HG03103 (cell line): ENCODE measurements at regions not wholly inside any gene's neighbourhood (a gene's known extent, or its start where the extent isn't known, plus 50 kb on each side); places are given as distances from the start of the nearest gene placed in this dataset.

ENCODE experiments used
- ATAC-seq: cut with Tn5 transposase; IDR thresholded peaks from one replicate; pipeline ENCODE4 v1.9.1; 2021; ENCODE audit warnings: low read depth; ENCODE audit not compliant: unreplicated experiment

- ATAC-seq, result no peak
Measured at GRCh38 chr6:102582569-102582968, 1189.1 kb downstream of the GRIK2 start.

DNA sequence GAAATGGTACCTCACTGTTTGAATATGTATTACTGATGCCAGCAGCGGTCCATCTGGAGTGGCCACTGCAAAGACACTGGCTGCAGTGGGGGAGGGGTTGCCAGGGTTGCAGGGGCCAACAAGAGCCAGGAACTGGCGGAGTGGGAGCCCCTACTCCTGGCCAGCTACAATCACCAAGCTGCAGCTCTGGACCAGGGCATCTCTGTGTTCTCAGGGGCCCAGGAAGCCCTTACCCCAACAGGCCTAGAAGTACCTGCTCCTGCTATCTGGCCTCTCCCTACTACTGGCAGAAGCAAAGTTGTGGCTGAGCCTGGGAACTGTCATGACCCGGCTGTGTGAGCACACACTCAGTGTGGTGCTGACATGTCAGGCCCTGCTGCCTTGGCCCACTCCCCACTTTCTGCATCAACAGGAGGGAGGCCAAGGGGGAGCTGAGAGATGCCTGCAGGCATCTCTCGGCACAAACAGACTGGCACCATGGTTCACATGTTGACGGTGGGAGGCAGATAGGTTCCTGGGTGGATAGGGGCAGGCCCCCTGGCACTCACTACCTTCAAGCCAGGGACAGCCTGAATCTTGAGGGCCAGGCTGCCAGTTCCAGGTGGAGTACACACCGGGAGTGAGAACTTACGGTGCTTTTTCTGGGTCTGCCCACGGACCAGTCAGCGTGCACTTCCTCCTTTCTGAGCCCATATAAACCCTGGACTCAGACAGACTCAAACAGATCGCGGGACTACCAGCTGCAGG is 1188.0 kb downstream of the GRIK2 start:
- ATAC-seq, result no peak

- ATAC-seq, result no peak
Measured at GRCh38 chr6:102571236-102571908, 1177.9 kb downstream of the GRIK2 start.

- no peak for ATAC-seq
Measured at GRCh38 chr6:102562713-102563112, 1169.2 kb downstream of the GRIK2 start.

DNA sequence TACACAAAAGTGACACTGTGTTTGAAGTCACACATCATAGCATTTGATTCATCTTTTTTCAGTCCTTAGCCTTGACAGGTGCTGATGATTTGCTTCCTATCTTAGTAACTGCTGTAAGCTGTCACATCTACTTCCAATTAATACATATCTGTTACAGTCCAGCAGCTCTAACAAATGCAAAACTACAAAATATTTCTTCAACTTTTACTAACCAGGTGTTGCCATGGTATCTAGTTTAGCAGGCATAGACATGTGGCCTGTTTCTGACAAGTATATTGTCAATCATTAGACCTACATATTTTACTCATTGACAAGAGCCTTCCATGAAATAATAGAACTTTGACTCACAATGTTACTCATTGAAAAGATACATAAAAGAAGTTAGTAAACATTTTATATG is 1159.7 kb downstream of the GRIK2 start:
- no peak for ATAC-seq

- no peak for ATAC-seq
Measured at GRCh38 chr6:102549221-102549874, 1155.8 kb downstream of the GRIK2 start.

- no peak for ATAC-seq
Measured at GRCh38 chr6:102525336-102525735, 1131.8 kb downstream of the GRIK2 start.

DNA sequence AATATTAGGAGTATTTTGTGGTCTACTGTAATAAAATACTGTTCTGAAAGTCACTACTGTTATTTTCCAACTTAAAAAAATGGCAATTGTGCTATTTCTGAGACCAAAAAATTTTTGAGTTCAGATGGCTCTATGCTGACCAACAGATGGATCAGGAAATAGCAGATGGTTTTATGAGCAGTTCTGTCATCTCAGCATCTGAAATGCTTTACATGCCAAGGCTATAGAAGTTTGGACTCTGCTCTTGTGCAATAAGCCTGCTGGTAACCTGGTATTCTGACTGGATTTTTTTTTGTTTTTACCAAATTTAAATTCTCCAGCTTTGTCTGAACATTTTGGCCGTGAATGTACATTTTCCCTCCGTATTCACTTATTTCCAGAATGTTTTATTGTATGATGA is 1127.5 kb downstream of the GRIK2 start:
- no peak for ATAC-seq

- ATAC-seq, result no peak
Measured at GRCh38 chr6:102517506-102517905, 1124.0 kb downstream of the GRIK2 start.

GRCh38 chr6:102501615-102502014 is 1108.1 kb downstream of the GRIK2 start:
- ATAC-seq, result no peak

- no peak for ATAC-seq
Measured at GRCh38 chr6:102494808-102495207, 1101.3 kb downstream of the GRIK2 start.

DNA sequence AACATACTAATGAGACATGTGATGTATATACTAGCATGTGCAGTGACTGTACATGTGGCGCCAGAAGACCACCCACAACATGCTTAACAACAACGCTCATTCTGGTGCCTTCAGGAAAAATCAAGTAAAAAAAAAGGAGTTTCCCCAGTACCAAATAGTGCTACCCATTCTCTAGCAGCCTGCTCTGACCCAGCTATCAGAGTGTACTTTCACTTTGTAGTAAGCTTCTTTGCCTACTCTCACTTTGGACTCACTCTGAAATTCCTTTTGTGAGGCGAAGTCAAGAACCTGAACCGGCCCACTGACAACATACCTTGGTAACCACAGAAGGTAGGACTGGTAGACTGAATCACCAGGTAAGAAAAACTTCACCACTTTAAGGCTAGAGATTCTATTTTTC is 1100.0 kb downstream of the GRIK2 start:
- no peak for ATAC-seq

DNA sequence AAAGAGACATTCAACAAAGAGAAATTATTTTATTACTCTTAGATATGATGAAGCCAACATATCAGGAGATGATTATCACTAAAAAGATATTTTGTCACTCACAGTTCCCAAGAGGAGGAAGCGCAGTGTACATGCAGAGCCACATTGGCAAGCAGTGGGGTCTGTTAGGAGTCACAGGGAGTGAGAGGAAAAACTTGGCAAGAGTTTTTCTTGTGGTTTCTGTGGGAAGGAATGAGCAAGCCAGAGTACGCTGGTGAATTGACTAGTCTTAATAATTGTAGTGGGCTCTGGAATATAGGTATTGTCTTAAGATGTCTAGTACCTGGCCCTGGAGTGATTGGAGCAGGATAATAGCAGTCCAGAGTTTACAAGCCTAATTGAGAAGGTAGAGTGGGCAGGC is 1095.2 kb downstream of the GRIK2 start:
- ATAC-seq, result no peak

GRCh38 chr6:102485480-102485879 is 1092.0 kb downstream of the GRIK2 start:
- ATAC-seq, result no peak

GRCh38 chr6:102474041-102474807 is 1080.7 kb downstream of the GRIK2 start:
- no peak for ATAC-seq

DNA sequence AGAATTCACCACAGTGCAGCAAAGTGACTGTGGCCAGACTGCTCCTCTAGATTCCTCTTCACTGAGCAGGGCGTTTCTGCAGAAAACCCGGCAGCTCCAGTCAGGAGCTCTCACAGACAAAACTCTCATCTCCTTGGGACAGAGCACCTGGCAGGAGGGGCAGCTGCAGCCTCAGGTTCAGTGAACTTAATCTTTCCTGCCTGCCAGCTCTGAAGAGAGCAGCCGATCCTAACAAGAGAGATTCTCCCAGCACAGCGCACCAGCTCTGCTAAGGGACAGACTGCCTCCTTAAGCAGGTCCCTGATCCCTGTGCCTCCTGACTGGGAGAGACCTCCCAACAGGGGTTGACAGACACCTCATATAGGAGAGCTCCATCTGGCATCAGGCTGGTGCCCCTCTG is 1065.5 kb downstream of the GRIK2 start:
- ATAC-seq, result no peak

DNA sequence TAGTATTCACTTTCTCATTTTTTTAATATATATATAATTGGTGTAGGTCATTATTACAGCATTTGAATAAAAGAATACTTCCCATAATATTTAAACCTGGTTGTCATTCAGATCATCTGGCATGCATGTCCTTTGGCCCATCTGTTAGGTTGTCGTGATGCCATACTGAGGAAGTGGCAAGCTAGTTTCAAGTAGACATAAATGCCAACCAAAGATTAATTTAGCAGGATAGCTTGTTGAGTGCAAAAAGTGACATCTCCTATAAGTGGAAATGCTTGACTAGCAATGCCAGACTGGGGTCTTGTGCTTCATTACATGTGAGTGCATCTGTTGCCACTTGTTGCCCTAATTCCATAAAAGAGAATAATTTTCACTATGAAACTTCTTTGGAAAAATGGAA is 1044.7 kb downstream of the GRIK2 start:
- no peak for ATAC-seq

DNA sequence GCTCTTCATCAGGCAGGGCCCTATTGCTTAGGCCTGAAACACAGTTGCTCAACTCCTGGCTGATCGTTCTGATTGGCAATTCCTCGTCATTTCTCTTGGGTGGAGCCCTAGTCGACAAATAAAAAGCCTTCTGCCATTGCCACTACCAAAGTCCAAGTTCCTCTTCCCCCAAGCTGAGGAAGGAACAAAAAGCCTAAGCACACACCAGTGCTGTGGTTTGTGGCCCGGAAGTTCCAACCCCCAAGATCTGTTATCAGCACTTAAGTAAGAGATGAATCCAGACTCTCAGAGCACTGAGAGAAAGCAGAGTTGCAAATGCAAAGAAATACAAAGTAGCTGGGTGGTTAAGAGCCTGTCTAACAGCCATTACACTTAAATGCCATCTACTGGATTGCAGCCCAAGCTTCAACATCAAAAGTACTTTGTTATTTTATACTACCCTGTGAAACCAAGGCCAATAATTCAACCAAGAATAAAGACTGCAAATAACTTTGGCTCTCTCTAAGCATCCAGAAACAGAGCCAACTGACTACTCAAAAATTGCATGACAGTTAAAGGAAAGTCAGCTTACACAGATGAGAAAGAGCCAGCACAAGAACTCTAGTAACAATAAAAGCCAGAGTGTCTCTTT is 1024.0 kb downstream of the GRIK2 start:
- no peak for ATAC-seq

DNA sequence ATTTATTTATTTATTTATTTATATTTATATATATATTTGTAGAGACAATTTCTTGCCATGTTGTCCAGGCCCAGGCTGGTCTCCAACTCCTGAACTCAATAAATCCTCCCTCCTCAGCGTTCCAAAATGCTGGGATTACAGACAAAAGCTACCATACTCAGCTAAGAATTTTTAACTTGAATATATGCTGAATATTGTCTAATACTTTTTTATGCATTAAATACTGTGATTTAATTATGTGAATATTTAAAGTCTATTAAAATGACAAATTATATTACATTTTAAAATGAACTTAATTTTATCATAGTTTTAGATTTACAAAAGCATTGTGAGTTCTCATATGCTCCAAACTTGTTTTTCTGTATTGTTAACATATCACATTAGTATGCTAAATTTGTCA is 1022.4 kb downstream of the GRIK2 start:
- ATAC-seq, result no peak

DNA sequence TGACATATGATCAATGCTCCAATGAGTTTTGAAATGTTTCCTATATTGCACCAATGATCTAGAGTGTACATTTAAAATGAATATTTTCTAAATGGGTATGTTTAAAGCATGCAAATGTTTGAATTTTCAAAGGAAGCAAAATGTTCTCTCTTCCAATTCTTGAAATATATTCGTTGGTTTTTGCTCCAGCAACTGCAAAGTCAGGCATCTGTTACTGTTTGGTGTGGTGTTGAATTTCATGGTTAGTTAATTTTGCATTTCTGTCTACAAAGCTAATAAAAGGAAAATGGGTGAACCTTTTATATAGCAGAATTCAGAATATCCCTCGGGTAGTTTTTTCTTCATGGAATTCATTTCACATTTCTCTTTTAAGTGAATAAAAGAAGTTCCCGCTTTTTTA is 1018.3 kb downstream of the GRIK2 start:
- no peak for ATAC-seq
